ENCODE measurements at regions not wholly inside any gene's neighbourhood (a gene's known extent, or its start where the extent isn't known, plus 50 kb on each side); places are given as distances from the start of the nearest gene placed in this dataset.
A peak's percentile ranks its signal among the peaks of the same experiment; 100 is the strongest.
"Not testable (repeated sequence)": the region's sequence is repeated elsewhere in the genome, so short reads cannot be mapped to it uniquely, and the experiment has no call there.

DNA sequence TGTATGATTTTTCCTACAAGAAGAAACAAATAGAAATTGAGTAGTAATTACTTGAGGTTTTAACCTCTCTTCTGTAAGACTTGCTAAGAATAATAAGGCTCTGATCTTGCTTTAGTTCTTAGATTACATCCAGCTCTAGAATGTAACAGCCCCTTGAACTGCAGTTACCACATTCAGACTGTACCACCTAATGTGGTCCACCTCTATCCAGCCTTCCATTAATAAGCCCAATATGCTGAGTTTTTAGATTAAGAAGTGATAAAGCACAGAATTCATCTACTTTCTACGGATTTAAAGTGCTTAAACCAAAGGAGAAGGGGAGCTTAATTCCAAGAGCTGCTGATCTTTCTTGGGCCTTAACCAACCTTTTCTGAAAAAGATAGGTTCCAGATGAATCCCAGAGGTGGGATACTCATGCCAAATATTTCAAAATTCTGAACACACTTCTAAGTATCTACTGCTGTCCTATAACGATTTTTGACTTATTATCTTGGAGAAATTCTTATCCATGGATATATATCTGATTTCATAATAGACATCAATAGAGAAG lies 131.5 kb downstream of the ZNF608 start:
- WGBS, 2 experiments (ENCODE audit: insufficient coverage in 2 of 2), result no CpG with 5 or more reads among the region's 2 CpGs
- no peaks in the 10 kb centered on the region for H3K9me3 ChIP-seq (ENCODE audit: control insufficient read depth, low read length)

DNA sequence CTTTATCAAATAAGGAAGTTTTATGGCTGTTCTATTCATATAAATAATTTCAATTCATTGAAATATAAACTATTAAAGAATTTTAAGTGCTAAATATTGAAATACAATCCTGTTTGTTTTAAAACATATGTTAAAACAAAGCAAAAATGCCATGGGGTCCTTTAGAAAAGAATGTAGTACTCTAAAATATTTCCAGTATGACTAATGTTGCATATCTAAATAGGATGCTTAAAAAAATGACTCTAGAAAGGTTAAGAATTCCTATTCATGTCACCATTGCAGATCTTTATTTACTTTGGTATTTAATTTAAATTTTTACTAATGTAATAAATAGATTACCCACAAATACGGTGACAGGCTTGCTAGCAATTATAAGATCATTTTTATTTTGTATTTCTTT lies 132.3 kb downstream of the ZNF608 start:
- Histone ChIP-seq H3K9me3 (ENCODE audit: control insufficient read depth, low read length) (no peaks in the 10 kb centered on the region), H3K4me1 (ENCODE audit: control insufficient read depth, insufficient read depth, low read length, poor library complexity, severe bottlenecking) (peaks cover 7% of the 10 kb centered on the region), H3K27ac (ENCODE audit: low read depth, low read length, severe bottlenecking) (no peak overlapping the region), H3K4me3 (ENCODE audit: extremely low read depth, insufficient read depth, low read length, poor library complexity, severe bottlenecking) (no peak overlapping the region), H3K36me3 (ENCODE audit: control insufficient read depth, insufficient read depth, low read length) (no peaks in the 10 kb centered on the region)
- no CpG with 5 or more reads among the region's 1 CpG for WGBS, 2 experiments (ENCODE audit: insufficient coverage in 2 of 2)

More for the DNA sequence above, 131.5 kb downstream of the ZNF608 start:
- no peak overlapping the region for H3K4me3 ChIP-seq (ENCODE audit: extremely low read depth, insufficient read depth, low read length, poor library complexity, severe bottlenecking)
- H3K4me1 ChIP-seq (ENCODE audit: control insufficient read depth, insufficient read depth, low read length, poor library complexity, severe bottlenecking), result peaks cover 7% of the 10 kb centered on the region
- H3K27ac ChIP-seq (ENCODE audit: low read depth, low read length, severe bottlenecking), result no peak overlapping the region
- H3K36me3 ChIP-seq (ENCODE audit: control insufficient read depth, insufficient read depth, low read length), result no peaks in the 10 kb centered on the region

GRCh38 chr5:124613273-124613953 lies 133.0 kb downstream of the ZNF608 start:
- Histone ChIP-seq H3K27ac (ENCODE audit: low read depth, low read length, severe bottlenecking) (no peak overlapping the region), H3K9me3 (ENCODE audit: control insufficient read depth, low read length) (no peaks in the 10 kb centered on the region), H3K36me3 (ENCODE audit: control insufficient read depth, insufficient read depth, low read length) (no peaks in the 10 kb centered on the region), H3K4me1 (ENCODE audit: control insufficient read depth, insufficient read depth, low read length, poor library complexity, severe bottlenecking) (peaks cover 7% of the 10 kb centered on the region), H3K4me3 (ENCODE audit: extremely low read depth, insufficient read depth, low read length, poor library complexity, severe bottlenecking) (no peak overlapping the region)
- 100% methylated on average over 2 of the region's 3 CpGs; no CpG with 5 or more reads in 1 of the 2 experiments for WGBS, 2 experiments (ENCODE audit: insufficient coverage in 2 of 2)

DNA sequence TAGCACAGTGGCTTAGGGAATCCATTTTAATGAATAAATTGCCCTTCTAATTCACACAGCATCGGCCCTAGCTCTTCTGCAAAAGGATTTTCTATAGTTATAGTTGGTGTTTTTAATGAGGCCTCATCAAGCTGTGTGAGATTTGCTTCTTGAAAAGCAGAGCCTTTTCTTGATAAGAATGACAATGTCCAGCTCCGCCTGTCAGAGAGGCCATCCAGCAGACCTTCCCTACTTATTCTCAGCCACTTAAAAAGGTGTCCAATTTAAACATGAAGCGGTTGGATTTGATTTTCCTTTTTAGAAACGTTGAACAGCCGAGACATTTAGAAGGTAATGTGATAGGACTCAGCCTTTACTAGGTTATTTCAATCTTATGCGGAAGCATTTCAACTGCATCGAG lies 134.4 kb downstream of the ZNF608 start:
- H3K36me3 ChIP-seq (ENCODE audit: control insufficient read depth, insufficient read depth, low read length), result no peaks in the 10 kb centered on the region
- no peak overlapping the region for H3K4me3 ChIP-seq (ENCODE audit: extremely low read depth, insufficient read depth, low read length, poor library complexity, severe bottlenecking)
- no peaks in the 10 kb centered on the region for H3K4me1 ChIP-seq (ENCODE audit: control insufficient read depth, insufficient read depth, low read length, poor library complexity, severe bottlenecking)
- H3K27ac ChIP-seq (ENCODE audit: low read depth, low read length, severe bottlenecking), result no peak overlapping the region
- WGBS, 2 experiments (ENCODE audit: insufficient coverage in 2 of 2), result 83% methylated on average over 3 of the region's 7 CpGs; no CpG with 5 or more reads in 1 of the 2 experiments
- no peaks in the 10 kb centered on the region for H3K9me3 ChIP-seq (ENCODE audit: control insufficient read depth, low read length)

DNA sequence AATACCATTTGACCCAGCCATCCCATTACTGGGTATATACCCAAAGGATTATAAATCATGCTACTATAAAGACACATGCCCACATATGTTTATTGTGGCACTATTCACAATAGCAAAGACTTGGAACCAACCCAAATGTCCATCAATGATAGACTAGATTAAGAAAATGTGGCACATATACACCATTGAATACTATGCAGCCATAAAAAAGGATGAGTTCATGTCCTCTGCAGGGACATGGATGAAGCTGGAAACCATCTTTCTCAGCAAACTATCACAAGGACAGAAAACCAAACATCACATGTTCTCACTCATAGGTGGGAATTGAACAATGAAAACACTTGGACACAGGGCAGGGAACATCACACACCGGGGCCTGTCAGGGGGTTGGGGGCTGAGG lies 135.2 kb downstream of the ZNF608 start:
- not testable (repeated sequence) for H3K4me3 ChIP-seq (ENCODE audit: extremely low read depth, insufficient read depth, low read length, poor library complexity, severe bottlenecking); H3K27ac ChIP-seq (ENCODE audit: low read depth, low read length, severe bottlenecking); H3K9me3 ChIP-seq (ENCODE audit: control insufficient read depth, low read length); H3K36me3 ChIP-seq (ENCODE audit: control insufficient read depth, insufficient read depth, low read length); H3K4me1 ChIP-seq (ENCODE audit: control insufficient read depth, insufficient read depth, low read length, poor library complexity, severe bottlenecking)
- no CpG with 5 or more reads among the region's 1 CpG for WGBS, 2 experiments (ENCODE audit: insufficient coverage in 2 of 2)

- H3K36me3 ChIP-seq (ENCODE audit: control insufficient read depth, insufficient read depth, low read length); H3K27ac ChIP-seq (ENCODE audit: low read depth, low read length, severe bottlenecking); H3K9me3 ChIP-seq (ENCODE audit: control insufficient read depth, low read length); H3K4me3 ChIP-seq (ENCODE audit: extremely low read depth, insufficient read depth, low read length, poor library complexity, severe bottlenecking): not testable (repeated sequence)
- H3K4me1 ChIP-seq (ENCODE audit: control insufficient read depth, insufficient read depth, low read length, poor library complexity, severe bottlenecking), result peaks cover 12% of the 10 kb centered on the region
- no CpG with 5 or more reads among the region's 1 CpG for WGBS, 2 experiments (ENCODE audit: insufficient coverage in 2 of 2)
Observed at GRCh38 chr5:124609685-124610084, 136.8 kb downstream of the ZNF608 start.

DNA sequence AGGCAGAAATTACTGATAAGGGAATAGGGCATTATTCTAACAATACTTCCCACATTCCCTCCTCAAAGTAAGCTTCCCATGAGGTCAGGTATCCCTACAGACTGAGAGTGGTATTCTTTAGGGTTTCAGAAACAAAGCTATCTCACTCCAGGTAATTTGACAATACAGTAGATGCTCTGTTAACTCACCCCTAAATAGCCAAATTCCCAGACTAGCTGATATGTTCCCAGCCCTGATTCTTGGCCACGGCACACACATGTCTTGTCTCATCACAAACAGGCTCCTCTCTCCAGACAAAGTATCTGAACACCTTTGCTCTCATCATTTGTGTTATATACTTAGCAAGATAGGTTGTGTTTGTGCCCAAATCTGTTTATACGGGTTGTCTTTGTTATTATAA lies 139.9 kb downstream of the ZNF608 start:
- Histone ChIP-seq H3K27ac (ENCODE audit: low read depth, low read length, severe bottlenecking) (no peak overlapping the region), H3K9me3 (ENCODE audit: control insufficient read depth, low read length) (no peaks in the 10 kb centered on the region), H3K4me3 (ENCODE audit: extremely low read depth, insufficient read depth, low read length, poor library complexity, severe bottlenecking) (no peak overlapping the region), H3K36me3 (ENCODE audit: control insufficient read depth, insufficient read depth, low read length) (no peaks in the 10 kb centered on the region), H3K4me1 (ENCODE audit: control insufficient read depth, insufficient read depth, low read length, poor library complexity, severe bottlenecking) (peaks cover 18% of the 10 kb centered on the region)
- no CpG with 5 or more reads among the region's 2 CpGs for WGBS, 2 experiments (ENCODE audit: insufficient coverage in 2 of 2)

DNA sequence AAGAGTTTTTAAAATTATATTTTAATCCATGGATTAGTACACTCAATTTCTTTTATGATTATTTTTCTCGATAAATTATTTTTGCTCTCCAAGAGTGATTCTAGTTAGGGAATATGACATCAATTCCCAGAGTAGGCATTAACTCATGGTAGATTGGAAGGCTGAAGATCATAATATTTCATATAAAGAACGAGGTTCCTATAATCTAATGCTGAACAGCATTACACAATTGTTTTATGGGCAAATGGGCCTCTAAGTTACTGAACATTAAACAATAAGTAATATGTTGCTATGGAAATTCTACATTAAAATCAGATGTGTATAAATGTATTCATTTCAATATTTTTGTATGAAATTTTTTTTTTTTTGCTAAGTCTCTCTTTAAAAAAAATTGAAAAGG lies 140.3 kb downstream of the ZNF608 start:
- Histone ChIP-seq H3K9me3 (ENCODE audit: control insufficient read depth, low read length) (no peaks in the 10 kb centered on the region), H3K4me1 (ENCODE audit: control insufficient read depth, insufficient read depth, low read length, poor library complexity, severe bottlenecking) (peaks cover 18% of the 10 kb centered on the region), H3K27ac (ENCODE audit: low read depth, low read length, severe bottlenecking) (peak overlapping the region; percentile 91), H3K36me3 (ENCODE audit: control insufficient read depth, insufficient read depth, low read length) (no peaks in the 10 kb centered on the region), H3K4me3 (ENCODE audit: extremely low read depth, insufficient read depth, low read length, poor library complexity, severe bottlenecking) (no peak overlapping the region)
- WGBS, 2 experiments (ENCODE audit: insufficient coverage in 2 of 2), result no CpG with 5 or more reads among the region's 2 CpGs

GRCh38 chr5:124605541-124605940 lies 140.9 kb downstream of the ZNF608 start:
- no peaks in the 10 kb centered on the region for H3K9me3 ChIP-seq (ENCODE audit: control insufficient read depth, low read length)
- no peak overlapping the region for H3K4me3 ChIP-seq (ENCODE audit: extremely low read depth, insufficient read depth, low read length, poor library complexity, severe bottlenecking)
- 58 to 69% methylated on average over 4 of the region's 4 CpGs for WGBS, 2 experiments (ENCODE audit: insufficient coverage in 2 of 2)
- no peaks in the 10 kb centered on the region for H3K36me3 ChIP-seq (ENCODE audit: control insufficient read depth, insufficient read depth, low read length)
- H3K27ac ChIP-seq (ENCODE audit: low read depth, low read length, severe bottlenecking), result peak overlapping the region; percentile 91
- peaks cover 18% of the 10 kb centered on the region for H3K4me1 ChIP-seq (ENCODE audit: control insufficient read depth, insufficient read depth, low read length, poor library complexity, severe bottlenecking)

- 67 to 78% methylated on average over 1 of the region's 4 CpGs for WGBS, 2 experiments (ENCODE audit: insufficient coverage in 2 of 2)
- peak overlapping the region; percentile 45 for H3K27ac ChIP-seq (ENCODE audit: low read depth, low read length, severe bottlenecking)
Observed at GRCh38 chr5:124604419-124604818, 142.0 kb downstream of the ZNF608 start.

DNA sequence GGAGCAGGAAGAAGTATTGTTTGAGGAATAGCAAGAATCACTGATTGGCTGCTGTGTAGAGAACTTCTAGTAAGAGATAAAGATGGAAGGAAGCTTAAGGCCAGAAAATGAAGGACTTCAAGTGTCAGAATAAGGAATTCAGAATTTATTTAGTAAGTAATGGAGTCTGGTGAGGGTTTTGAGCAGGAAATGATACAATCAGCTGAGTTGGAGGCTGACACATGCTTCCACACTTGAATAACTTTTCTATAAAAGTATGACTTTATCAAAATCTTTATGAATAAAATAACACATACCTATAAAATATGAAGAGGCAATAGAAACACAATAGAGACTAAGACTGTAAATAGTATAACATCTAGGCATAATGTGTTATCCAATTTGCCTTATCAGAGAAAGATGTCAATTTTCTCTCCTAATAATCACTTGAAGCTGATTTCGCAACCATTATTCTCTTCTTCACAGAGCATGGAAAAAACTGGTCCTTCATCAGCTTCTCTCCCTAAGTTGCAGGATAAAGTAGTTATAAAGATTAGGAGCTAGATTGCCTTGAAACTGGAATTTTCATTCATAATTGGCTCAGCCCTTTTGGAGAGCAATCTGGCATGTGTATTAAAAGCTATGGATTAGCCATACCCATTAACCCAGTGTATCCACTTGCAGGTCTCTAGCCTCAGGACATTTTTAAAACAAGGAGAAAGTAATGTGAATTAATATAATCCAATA lies 143.4 kb downstream of the ZNF608 start:
- WGBS, 2 experiments (ENCODE audit: insufficient coverage in 2 of 2), result no CpG with 5 or more reads among the region's 1 CpG

More at GRCh38 chr5:124604419-124604818, 142.0 kb downstream of the ZNF608 start:
- Histone ChIP-seq H3K36me3 (ENCODE audit: control insufficient read depth, insufficient read depth, low read length) (no peaks in the 10 kb centered on the region), H3K4me1 (ENCODE audit: control insufficient read depth, insufficient read depth, low read length, poor library complexity, severe bottlenecking) (peaks cover 27% of the 10 kb centered on the region), H3K9me3 (ENCODE audit: control insufficient read depth, low read length) (no peaks in the 10 kb centered on the region), H3K4me3 (ENCODE audit: extremely low read depth, insufficient read depth, low read length, poor library complexity, severe bottlenecking) (no peak overlapping the region)

More for the DNA sequence above, 143.4 kb downstream of the ZNF608 start:
- H3K4me1 ChIP-seq (ENCODE audit: control insufficient read depth, insufficient read depth, low read length, poor library complexity, severe bottlenecking), result peaks cover 33% of the 10 kb centered on the region
- H3K36me3 ChIP-seq (ENCODE audit: control insufficient read depth, insufficient read depth, low read length), result no peaks in the 10 kb centered on the region
- H3K9me3 ChIP-seq (ENCODE audit: control insufficient read depth, low read length), result no peaks in the 10 kb centered on the region
- no peak overlapping the region for H3K4me3 ChIP-seq (ENCODE audit: extremely low read depth, insufficient read depth, low read length, poor library complexity, severe bottlenecking)
- H3K27ac ChIP-seq (ENCODE audit: low read depth, low read length, severe bottlenecking), result no peak overlapping the region
